ENCODE measurements at regions not wholly inside any gene's neighbourhood (a gene's known extent, or its start where the extent isn't known, plus 50 kb on each side); places are given as distances from the start of the nearest gene placed in this dataset.

- WGBS (ENCODE audit: low lambda C conversion rate): 30% methylated on average over 1 of the region's 1 CpG
- CTCF ChIA-PET: no interaction called here
- Histone ChIP-seq H3K79me2 (ENCODE audit: insufficient read depth) (no peaks in the 10 kb centered on the region), H3K9me3 (no peaks in the 10 kb centered on the region), H3K9ac (no peak overlapping the region), H3K4me2 (no peak overlapping the region), H3K4me3 (ENCODE audit: low read depth in 2 of 2, low read length in 1 of 2) (no peak overlapping the region), H3K27me3 (ENCODE audit: insufficient read depth) (no peaks in the 10 kb centered on the region), H4K20me1 (ENCODE audit: insufficient read depth) (no peaks in the 10 kb centered on the region), H2AFZ (ENCODE audit: low read depth) (no peak overlapping the region), H3K27ac (ENCODE audit: low read depth in 2 of 2, low read length in 1 of 2) (no peak overlapping the region), H3K36me3 (replicated peaks in 1 of 2; ENCODE audit: control insufficient read depth in 1 of 2, insufficient read depth in 2 of 2, low read length in 1 of 2) (no peaks in the 10 kb centered on the region), H3F3A (replicated peaks; ENCODE audit: insufficient read depth) (no peaks in the 10 kb centered on the region), H3K9me2 (no peaks in the 10 kb centered on the region), H3K4me1 (ENCODE audit: control insufficient read depth in 1 of 2, insufficient read depth in 2 of 2, low read depth in 1 of 2, low read length in 1 of 2) (no peaks in the 10 kb centered on the region)
- POLR2A ChIA-PET: no interaction called here
- TF ChIP-seq NFIC (IDR thresholded peaks at IDR 0.05; ENCODE audit: borderline replicate concordance) (no peak), YY1 (IDR thresholded peaks at IDR 0.05; ENCODE audit: low read depth) (no peak), REST (IDR thresholded peaks at IDR 0.05; ENCODE audit: low read depth, low read length) (no peak), TCF12 (IDR thresholded peaks at IDR 0.05) (no peak), FOXJ3 (CRISPR knock-in tag; IDR thresholded peaks at IDR 0.05) (no peak), RXRA (IDR thresholded peaks at IDR 0.05; ENCODE audit: borderline replicate concordance, low read depth) (no peak), RFX5 (IDR thresholded peaks at IDR 0.05; ENCODE audit: low read length) (no peak), IRF3 (IDR thresholded peaks at IDR 0.05; ENCODE audit: low read depth, low read length) (no peak), GABPA (IDR thresholded peaks at IDR 0.05; ENCODE audit: low read depth) (no peak), PBX3 (IDR thresholded peaks at IDR 0.05) (no peak), USF1 (IDR thresholded peaks at IDR 0.05; ENCODE audit: borderline replicate concordance, low read depth) (no peak), FOSL2 (IDR thresholded peaks at IDR 0.05; ENCODE audit: borderline replicate concordance, low read depth) (no peak), MEF2A (IDR thresholded peaks at IDR 0.05; ENCODE audit: borderline replicate concordance, low read depth) (no peak), TEAD4 (IDR thresholded peaks at IDR 0.05; ENCODE audit: borderline replicate concordance, insufficient read depth) (no peak), SIN3A (IDR thresholded peaks at IDR 0.05; ENCODE audit: borderline replicate concordance, low read depth, low read length) (no peak), TAF1 (IDR thresholded peaks at IDR 0.05; ENCODE audit: borderline replicate concordance, low read depth, low read length) (no peak), CHD2 (IDR thresholded peaks at IDR 0.05; ENCODE audit: low read length, partially characterized antibody) (no peak), EZH2phosphoT487 (IDR thresholded peaks at IDR 0.05; ENCODE audit: borderline replicate concordance, low read depth) (no peak), MXI1 (IDR thresholded peaks at IDR 0.05; ENCODE audit: low read depth, low read length) (no peak), FOXM1 (IDR thresholded peaks at IDR 0.05; ENCODE audit: low read depth) (no peak)
- DNase-seq: no peak
Observed at GRCh38 chr11:98115873-98116272, 904.9 kb upstream of the CNTN5 start.

Data from SK-N-SH (cell line).